ENCODE measurements at regions not wholly inside any gene's neighbourhood (a gene's known extent, or its start where the extent isn't known, plus 50 kb on each side); places are given as distances from the start of the nearest gene placed in this dataset.

- Histone ChIP-seq H3K4me3 (ENCODE audit: low read length) (no peak overlapping the region), H3K27ac (ENCODE audit: low read length) (no peak overlapping the region), H3K9me3 (ENCODE audit: control insufficient read depth, low read depth, low read length) (no peaks in the 10 kb centered on the region), H3K4me1 (ENCODE audit: control insufficient read depth, insufficient read depth, low read length) (peaks cover 24% of the 10 kb centered on the region), H3K36me3 (ENCODE audit: control insufficient read depth, insufficient read depth, low read length) (no peaks in the 10 kb centered on the region), H3K27me3 (ENCODE audit: control insufficient read depth, insufficient read depth, low read length) (no peaks in the 10 kb centered on the region)
- WGBS (ENCODE audit: insufficient coverage, low lambda C conversion rate), result 100% methylated on average over 1 of the region's 4 CpGs
- no peak for DNase-seq
Observed at GRCh38 chr6:137731960-137732616, 135.0 kb upstream of the TNFAIP3 start.

DNA sequence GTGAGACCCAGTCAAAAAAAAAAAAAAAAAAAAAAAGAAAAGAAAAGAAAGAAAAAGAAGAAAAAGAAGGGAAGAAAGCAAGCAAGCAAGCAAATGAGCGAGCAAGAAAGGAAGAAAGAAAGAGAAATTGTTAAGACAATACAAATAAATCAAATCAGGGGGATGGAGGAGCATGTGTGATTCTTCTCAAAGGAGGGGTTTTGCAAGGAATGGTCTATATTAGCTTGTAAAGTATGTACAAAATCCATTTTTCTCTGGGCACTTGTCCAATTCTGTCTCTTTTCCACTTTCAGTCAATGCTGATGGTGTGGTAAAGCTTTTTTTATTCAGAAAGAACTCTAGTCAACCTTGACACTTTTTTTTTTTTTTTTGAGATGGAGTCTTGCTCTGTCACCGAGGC lies 133.7 kb upstream of the TNFAIP3 start:
- WGBS (ENCODE audit: insufficient coverage, low lambda C conversion rate), result 100% methylated on average over 1 of the region's 2 CpGs
- no peak for DNase-seq
- no peak overlapping the region for H3K27ac ChIP-seq (ENCODE audit: low read length)
- no peaks in the 10 kb centered on the region for H3K27me3 ChIP-seq (ENCODE audit: control insufficient read depth, insufficient read depth, low read length)
- no peaks in the 10 kb centered on the region for H3K9me3 ChIP-seq (ENCODE audit: control insufficient read depth, low read depth, low read length)
- no peak overlapping the region for H3K4me3 ChIP-seq (ENCODE audit: low read length)
- no peaks in the 10 kb centered on the region for H3K36me3 ChIP-seq (ENCODE audit: control insufficient read depth, insufficient read depth, low read length)
- H3K4me1 ChIP-seq (ENCODE audit: control insufficient read depth, insufficient read depth, low read length), result peaks cover 23% of the 10 kb centered on the region

DNA sequence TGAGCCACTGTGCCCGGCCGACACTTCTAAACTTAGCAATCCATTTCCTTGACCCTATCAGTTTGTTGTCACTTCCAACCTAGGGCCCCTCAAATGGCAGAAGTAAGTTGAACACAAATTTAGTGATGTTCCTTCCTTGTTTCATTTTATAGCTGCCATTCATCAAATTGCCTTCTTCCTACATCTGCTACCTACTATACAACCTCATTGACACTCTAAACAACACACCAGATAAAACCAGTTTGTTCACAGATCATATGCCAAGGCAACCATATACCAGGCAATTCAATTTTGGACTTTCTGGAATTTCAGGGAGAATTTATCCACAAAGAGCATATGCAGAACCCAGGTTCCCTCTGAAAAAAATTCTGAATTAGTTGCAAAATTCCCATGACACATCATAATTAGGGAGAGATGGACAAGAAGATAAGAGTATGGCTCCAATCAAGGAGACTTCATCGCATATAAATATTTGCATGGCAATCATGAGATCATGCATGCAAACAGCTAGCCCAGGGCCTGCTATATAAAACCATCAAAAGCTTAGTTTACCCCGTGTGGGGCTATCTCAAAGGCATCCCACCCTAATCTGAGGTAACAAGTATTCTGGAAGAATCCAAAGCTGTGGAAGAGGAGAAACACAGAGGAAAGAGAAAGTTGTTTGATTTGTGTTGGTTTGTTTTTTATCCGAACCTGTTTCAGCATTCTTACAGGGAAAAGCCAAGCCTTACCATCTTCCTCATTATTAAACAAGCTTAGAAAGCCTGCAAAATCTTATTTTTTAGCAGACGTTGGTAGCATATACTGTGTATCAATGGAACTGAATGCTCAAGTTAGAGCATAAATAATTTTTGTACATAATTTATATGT lies 132.8 kb upstream of the TNFAIP3 start:
- Histone ChIP-seq H3K36me3 (ENCODE audit: control insufficient read depth, insufficient read depth, low read length) (no peaks in the 10 kb centered on the region), H3K4me3 (ENCODE audit: low read length) (no peak overlapping the region), H3K4me1 (ENCODE audit: control insufficient read depth, insufficient read depth, low read length) (peaks cover 16% of the 10 kb centered on the region), H3K27ac (ENCODE audit: low read length) (no peak overlapping the region), H3K9me3 (ENCODE audit: control insufficient read depth, low read depth, low read length) (no peaks in the 10 kb centered on the region), H3K27me3 (ENCODE audit: control insufficient read depth, insufficient read depth, low read length) (no peaks in the 10 kb centered on the region)
- WGBS (ENCODE audit: insufficient coverage, low lambda C conversion rate), result 71% methylated on average over 1 of the region's 6 CpGs
- no peak for DNase-seq

DNA sequence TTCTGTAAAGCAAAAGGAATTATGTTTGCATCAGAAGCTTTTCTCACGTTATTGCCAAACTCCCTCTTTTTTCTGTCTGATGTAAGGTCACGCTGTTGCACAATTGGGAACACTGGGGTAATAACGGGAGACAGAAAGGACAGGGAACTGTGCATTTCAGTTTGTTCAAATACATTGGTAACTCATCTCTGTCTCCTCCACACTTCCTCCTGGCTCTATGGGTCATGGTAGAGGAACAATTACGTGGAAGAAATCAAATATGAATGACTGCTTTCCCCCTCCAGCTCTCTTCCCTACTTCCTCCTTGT lies 132.2 kb upstream of the TNFAIP3 start:
- H3K4me1 ChIP-seq (ENCODE audit: control insufficient read depth, insufficient read depth, low read length), result peaks cover 12% of the 10 kb centered on the region
- 67% methylated on average over 2 of the region's 4 CpGs for WGBS (ENCODE audit: insufficient coverage, low lambda C conversion rate)
- DNase-seq, result no peak

GRCh38 chr6:137736048-137736818 lies 130.8 kb upstream of the TNFAIP3 start:
- no peak for DNase-seq

More for the DNA sequence above, 132.2 kb upstream of the TNFAIP3 start:
- no peak overlapping the region for H3K4me3 ChIP-seq (ENCODE audit: low read length)
- no peaks in the 10 kb centered on the region for H3K9me3 ChIP-seq (ENCODE audit: control insufficient read depth, low read depth, low read length)
- no peaks in the 10 kb centered on the region for H3K36me3 ChIP-seq (ENCODE audit: control insufficient read depth, insufficient read depth, low read length)
- no peaks in the 10 kb centered on the region for H3K27me3 ChIP-seq (ENCODE audit: control insufficient read depth, insufficient read depth, low read length)
- no peak overlapping the region for H3K27ac ChIP-seq (ENCODE audit: low read length)

GRCh38 chr6:137736911-137737310 lies 130.1 kb upstream of the TNFAIP3 start:
- 93% methylated on average over 2 of the region's 4 CpGs for WGBS (ENCODE audit: insufficient coverage, low lambda C conversion rate)
- Histone ChIP-seq H3K9me3 (ENCODE audit: control insufficient read depth, low read depth, low read length) (no peaks in the 10 kb centered on the region), H3K4me1 (ENCODE audit: control insufficient read depth, insufficient read depth, low read length) (peaks cover 11% of the 10 kb centered on the region), H3K36me3 (ENCODE audit: control insufficient read depth, insufficient read depth, low read length) (no peaks in the 10 kb centered on the region), H3K27me3 (ENCODE audit: control insufficient read depth, insufficient read depth, low read length) (no peaks in the 10 kb centered on the region), H3K4me3 (ENCODE audit: low read length) (no peak overlapping the region), H3K27ac (ENCODE audit: low read length) (no peak overlapping the region)
- DNase-seq, result no peak

More at GRCh38 chr6:137736048-137736818, 130.8 kb upstream of the TNFAIP3 start:
- no CpG with 5 or more reads among the region's 6 CpGs for WGBS (ENCODE audit: insufficient coverage, low lambda C conversion rate)
- no peak overlapping the region for H3K4me3 ChIP-seq (ENCODE audit: low read length)
- no peaks in the 10 kb centered on the region for H3K27me3 ChIP-seq (ENCODE audit: control insufficient read depth, insufficient read depth, low read length)
- H3K36me3 ChIP-seq (ENCODE audit: control insufficient read depth, insufficient read depth, low read length), result no peaks in the 10 kb centered on the region
- no peak overlapping the region for H3K27ac ChIP-seq (ENCODE audit: low read length)
- peaks cover 7% of the 10 kb centered on the region for H3K4me1 ChIP-seq (ENCODE audit: control insufficient read depth, insufficient read depth, low read length)
- no peaks in the 10 kb centered on the region for H3K9me3 ChIP-seq (ENCODE audit: control insufficient read depth, low read depth, low read length)

GRCh38 chr6:137737836-137738596 lies 129.0 kb upstream of the TNFAIP3 start:
- no peak overlapping the region for H3K4me3 ChIP-seq (ENCODE audit: low read length)
- DNase-seq, result peak; percentile 31 to 40
- H3K36me3 ChIP-seq (ENCODE audit: control insufficient read depth, insufficient read depth, low read length), result no peaks in the 10 kb centered on the region
- peaks cover 6% of the 10 kb centered on the region for H3K4me1 ChIP-seq (ENCODE audit: control insufficient read depth, insufficient read depth, low read length)
- no CpG with 5 or more reads among the region's 6 CpGs for WGBS (ENCODE audit: insufficient coverage, low lambda C conversion rate)
- no peaks in the 10 kb centered on the region for H3K9me3 ChIP-seq (ENCODE audit: control insufficient read depth, low read depth, low read length)
- H3K27me3 ChIP-seq (ENCODE audit: control insufficient read depth, insufficient read depth, low read length), result no peaks in the 10 kb centered on the region
- no peak overlapping the region for H3K27ac ChIP-seq (ENCODE audit: low read length)

- no peak overlapping the region for H3K27ac ChIP-seq (ENCODE audit: low read length)
- no peak overlapping the region for H3K4me3 ChIP-seq (ENCODE audit: low read length)
- DNase-seq, result no peak
- no peaks in the 10 kb centered on the region for H3K36me3 ChIP-seq (ENCODE audit: control insufficient read depth, insufficient read depth, low read length)
- H3K9me3 ChIP-seq (ENCODE audit: control insufficient read depth, low read depth, low read length), result no peaks in the 10 kb centered on the region
- no peaks in the 10 kb centered on the region for H3K27me3 ChIP-seq (ENCODE audit: control insufficient read depth, insufficient read depth, low read length)
- H3K4me1 ChIP-seq (ENCODE audit: control insufficient read depth, insufficient read depth, low read length), result peaks cover 6% of the 10 kb centered on the region
- WGBS (ENCODE audit: insufficient coverage, low lambda C conversion rate), result no CpG with 5 or more reads among the region's 4 CpGs
Observed at GRCh38 chr6:137738931-137739504, 128.0 kb upstream of the TNFAIP3 start.

- DNase-seq, result no peak
- Histone ChIP-seq H3K9me3 (ENCODE audit: control insufficient read depth, low read depth, low read length) (no peaks in the 10 kb centered on the region), H3K27ac (ENCODE audit: low read length) (no peak overlapping the region), H3K4me3 (ENCODE audit: low read length) (no peak overlapping the region), H3K27me3 (ENCODE audit: control insufficient read depth, insufficient read depth, low read length) (no peaks in the 10 kb centered on the region), H3K4me1 (ENCODE audit: control insufficient read depth, insufficient read depth, low read length) (peaks cover 6% of the 10 kb centered on the region), H3K36me3 (ENCODE audit: control insufficient read depth, insufficient read depth, low read length) (no peaks in the 10 kb centered on the region)
- WGBS (ENCODE audit: insufficient coverage, low lambda C conversion rate), result no CpG with 5 or more reads among the region's 5 CpGs
Observed at GRCh38 chr6:137739544-137739943, 127.5 kb upstream of the TNFAIP3 start.

Data from large intestine (tissue), 3 donors.